A673 (cell line): ENCODE measurements at regions not wholly inside any gene's neighbourhood (a gene's known extent, or its start where the extent isn't known, plus 50 kb on each side); places are given as distances from the start of the nearest gene placed in this dataset.
"Not testable (repeated sequence)": the region's sequence is repeated elsewhere in the genome, so short reads cannot be mapped to it uniquely, and the experiment has no call there.

ENCODE experiments used
- BruUV-seq: library from RNA; stranded (reverse); fragments of 400-500 nt; replicated peaks from 2 replicates; lab custom pipeline; 2021; lab: Mats Ljungman, UMichigan
- CTCF ChIA-PET: fragments of 300-600 bp; sonication (Branson Sonifier 250); formaldehyde crosslinking; loops from one replicate; lab custom pipeline; 2022; ENCODE audit warnings: antibody characterized with exemption; lab: Charles Lee
- POLR2A ChIA-PET: fragments of 300-600 bp; sonication (Branson Sonifier 250); formaldehyde crosslinking; loops from one replicate; lab custom pipeline; 2022; ENCODE audit warnings: antibody characterized with exemption; ENCODE audit not compliant: low non-redundant PET; lab: Charles Lee
- DNase-seq: peaks from one replicate; pipeline ENCODE4 v3.0.0-alpha.2; 2015; ENCODE audit warnings: low spot score
- H3K27ac ChIP-seq: fragments of 200-600 bp; sonication (generic); 2 replicates; pipeline ENCODE4 v1.5.1; 2016; ENCODE audit warnings: mixed run types, low read depth, mild to moderate bottlenecking, mixed read lengths, antibody characterized with exemption, low read length; ENCODE audit not compliant: poor library complexity, severe bottlenecking
- H3K27me3 ChIP-seq: fragments of 200-600 bp; sonication (generic); replicated peaks from 2 replicates; pipeline ENCODE4 v1.6.1; 2017; ENCODE audit warnings: mixed run types, low read depth, mild to moderate bottlenecking, mixed read lengths, antibody characterized with exemption, low read length; ENCODE audit not compliant: insufficient read depth, poor library complexity
- H3K36me3 ChIP-seq: fragments of 200-600 bp; sonication (generic); 2 replicates; pipeline ENCODE4 v1.6.1; 2016; ENCODE audit warnings: mixed run types, mild to moderate bottlenecking, mixed read lengths, antibody characterized with exemption, low read length; ENCODE audit not compliant: insufficient read depth, poor library complexity, severe bottlenecking
- H3K4me1 ChIP-seq: fragments of 200-600 bp; sonication (generic); 2 replicates; pipeline ENCODE4 v1.6.1; 2017; ENCODE audit warnings: mixed run types, mild to moderate bottlenecking, mixed read lengths, antibody characterized with exemption, low read length; ENCODE audit not compliant: insufficient read depth, poor library complexity, severe bottlenecking
- H3K4me3 ChIP-seq: fragments of 200-600 bp; sonication (generic); 2 replicates; pipeline ENCODE4 v1.5.1; 2016; ENCODE audit warnings: low read depth, mixed run types, mild to moderate bottlenecking, mixed read lengths, low read length; ENCODE audit not compliant: poor library complexity, severe bottlenecking
- H3K9me3 ChIP-seq: fragments of 200-600 bp; sonication (generic); 2 replicates; pipeline ENCODE4 v1.6.1; 2016; ENCODE audit warnings: mixed run types, low read depth, mild to moderate bottlenecking, mixed read lengths, antibody characterized with exemption, low read length; ENCODE audit not compliant: poor library complexity, severe bottlenecking
- CTCF ChIP-seq: fragments of 300-800, 200-600 bp; sonication (generic); conservative IDR thresholded peaks from 2 replicates; pipeline ENCODE4 v1.5.1; 2017; ENCODE audit warnings: low read depth, mild to moderate bottlenecking, antibody characterized with exemption, low read length, moderate library complexity, mixed read lengths
- EZH2 ChIP-seq: fragments of 200-600 bp; sonication (generic); IDR thresholded peaks from 2 replicates; pipeline ENCODE4 v1.6.1; 2017; ENCODE audit warnings: borderline replicate concordance, low read depth, mild to moderate bottlenecking, mixed read lengths, antibody characterized with exemption, low read length; ENCODE audit not compliant: poor library complexity, severe bottlenecking
- intact Hi-C: fragments of 100-400 bp; cut with micrococcal nuclease; formaldehyde crosslinking; loops from one replicate; pipeline ENCODE4 v1.10.0; 2022; ENCODE audit not compliant: unreplicated experiment

GRCh38 chr10:23648618-23649017, 209.7 kb downstream of the OTUD1 start:
- ChIA-PET POLR2A (no interaction called here), CTCF (no interaction called here)
- no peaks in the 10 kb centered on the region for H3K36me3 ChIP-seq
- TF ChIP-seq CTCF = no peak
- TF ChIP-seq EZH2 = no peak
- no peak for DNase-seq
- BruUV-seq = no TSS peak
- intact Hi-C loops = no loop called here
- no peaks in the 10 kb centered on the region for H3K4me1 ChIP-seq
- H3K27me3 ChIP-seq = no peaks in the 10 kb centered on the region
- no peaks in the 10 kb centered on the region for H3K9me3 ChIP-seq
- no peak overlapping the region for H3K27ac ChIP-seq
- no peak overlapping the region for H3K4me3 ChIP-seq

GRCh38 chr10:23656735-23657134, 217.9 kb downstream of the OTUD1 start:
- DNase-seq = peak; percentile 69
- no peak overlapping the region for H3K4me3 ChIP-seq
- peak overlapping the region; percentile 82 for H3K27ac ChIP-seq
- CTCF ChIA-PET = interaction anchor here (1.2 to 1.6 kb wide), 2 partner anchors 140 to 342 kb away, joined by 3 to 6 read pairs; no protein-coding TSS in a partner anchor
- H3K36me3 ChIP-seq = no peaks in the 10 kb centered on the region
- POLR2A ChIA-PET = interaction anchor here (0.6 kb wide), 1 partner anchor 334 kb away, joined by 3 read pairs; no protein-coding TSS in a partner anchor
- H3K9me3 ChIP-seq = no peaks in the 10 kb centered on the region
- TF ChIP-seq EZH2 = no peak
- peak; percentile 71 for TF ChIP-seq CTCF
- no peaks in the 10 kb centered on the region for H3K27me3 ChIP-seq
- H3K4me1 ChIP-seq = peaks cover 35% of the 10 kb centered on the region
- no TSS peak for BruUV-seq
- intact Hi-C loops = loop anchor here (5.0 kb wide), 1 partner anchor 209 kb away; no protein-coding TSS in a partner anchor

- Histone ChIP-seq H3K4me1 (peaks cover 35% of the 10 kb centered on the region), H3K27ac (peak overlapping the region; percentile 82), H3K9me3 (no peaks in the 10 kb centered on the region), H3K27me3 (no peaks in the 10 kb centered on the region), H3K36me3 (no peaks in the 10 kb centered on the region), H3K4me3 (no peak overlapping the region)
- DNase-seq = peak; percentile 95
- CTCF ChIA-PET = interaction anchor here (1.6 kb wide), 1 partner anchor 141 kb away, joined by 6 read pairs; no protein-coding TSS in a partner anchor
- no peak for TF ChIP-seq EZH2
- no peak for TF ChIP-seq CTCF
- POLR2A ChIA-PET = interaction anchor here (0.6 to 0.8 kb wide), 2 partner anchors 19 to 28 kb away, joined by 3 to 5 read pairs; no protein-coding TSS in a partner anchor
- no TSS peak for BruUV-seq
- intact Hi-C loops = loop anchor here (5.0 kb wide), 1 partner anchor 210 kb away; no protein-coding TSS in a partner anchor
These were observed 218.8 kb downstream of the OTUD1 start for GRCh38 chr10:23657677-23658076.

- H3K27me3 ChIP-seq, H3K4me1 ChIP-seq, BruUV-seq, H3K27ac ChIP-seq, H3K9me3 ChIP-seq, intact Hi-C loops, POLR2A ChIA-PET, H3K36me3 ChIP-seq, CTCF ChIA-PET, DNase-seq, H3K4me3 ChIP-seq: not testable (repeated sequence)
These were observed 233.0 kb downstream of the OTUD1 start for GRCh38 chr10:23671866-23672265.
